ENCODE measurements at regions not wholly inside any gene's neighbourhood (a gene's known extent, or its start where the extent isn't known, plus 50 kb on each side); places are given as distances from the start of the nearest gene placed in this dataset.

GRCh38 chr14:82422230-82422629, 888.6 kb upstream of the SEL1L start:
- peaks cover 10% of the 10 kb centered on the region in 2 donors for H3K9me3 Mint-ChIP-seq
- no peaks in the 10 kb centered on the region for H3K27me3 Mint-ChIP-seq
- ATAC-seq (replicated peaks) (no peak), DNase-seq (no peak)
- no peak overlapping the region for H3K27ac Mint-ChIP-seq
- no peaks in the 10 kb centered on the region for H3K4me1 Mint-ChIP-seq
- no peaks in the 10 kb centered on the region for H3K36me3 Mint-ChIP-seq
- H3K4me3 Mint-ChIP-seq, result no peak overlapping the region

DNA sequence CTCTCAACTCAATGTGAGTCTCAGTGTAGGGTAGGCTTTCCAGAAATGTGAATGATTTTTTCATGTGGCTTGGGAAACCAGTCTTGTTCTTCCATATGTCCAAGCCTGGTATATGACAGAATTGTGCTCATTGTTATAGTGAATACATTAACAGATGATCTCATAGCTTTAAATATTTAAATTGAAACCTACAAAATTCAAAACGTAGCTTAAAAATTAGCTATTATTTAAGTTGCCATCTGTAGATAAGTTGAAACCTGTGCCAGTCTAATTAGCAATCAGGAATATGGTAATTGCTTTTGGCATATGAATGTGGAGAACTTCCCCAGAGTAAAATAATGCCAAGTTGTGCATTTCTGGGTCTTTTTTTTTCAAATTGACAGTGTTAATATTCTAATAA, 891.6 kb upstream of the SEL1L start:
- H3K9me3 Mint-ChIP-seq, result peaks cover 4 to 8% of the 10 kb centered on the region in 2 donors
- no peak overlapping the region for H3K4me3 Mint-ChIP-seq
- H3K27me3 Mint-ChIP-seq, result no peaks in the 10 kb centered on the region
- no peak for DNase-seq
- H3K36me3 Mint-ChIP-seq, result no peaks in the 10 kb centered on the region
- ATAC-seq (replicated peaks), result no peak
- H3K27ac Mint-ChIP-seq, result no peak overlapping the region
- H3K4me1 Mint-ChIP-seq, result no peaks in the 10 kb centered on the region

DNA sequence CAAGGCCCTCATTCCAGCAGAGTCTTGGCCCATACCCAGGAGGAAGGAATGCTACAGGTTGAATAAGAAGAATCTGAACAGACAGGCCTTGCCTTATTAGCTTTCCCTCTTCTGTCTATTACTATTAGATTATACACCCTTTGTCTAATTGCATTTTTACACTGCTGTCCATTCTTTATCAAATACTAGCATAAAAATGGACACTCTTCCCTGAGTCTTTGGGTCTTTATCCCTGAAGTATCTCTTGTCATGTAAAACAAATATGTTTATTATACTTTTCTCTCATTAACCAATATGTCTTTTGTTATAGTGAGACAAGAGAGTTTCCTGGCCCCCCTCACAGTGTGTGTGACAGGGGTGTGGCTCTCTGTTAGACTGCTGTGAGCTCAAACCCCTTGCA, 897.4 kb upstream of the SEL1L start:
- H3K4me1 Mint-ChIP-seq, result no peaks in the 10 kb centered on the region
- H3K27ac Mint-ChIP-seq, result no peak overlapping the region
- H3K36me3 Mint-ChIP-seq, result no peaks in the 10 kb centered on the region
- no peak overlapping the region for H3K4me3 Mint-ChIP-seq
- ATAC-seq (replicated peaks) (no peak), DNase-seq (no peak)
- H3K27me3 Mint-ChIP-seq, result no peaks in the 10 kb centered on the region
- peaks cover 4 to 9% of the 10 kb centered on the region in 2 donors for H3K9me3 Mint-ChIP-seq

GRCh38 chr14:82432301-82433105, 898.9 kb upstream of the SEL1L start:
- Mint-ChIP-seq H3K27me3 (no peaks in the 10 kb centered on the region), H3K4me3 (no peak overlapping the region), H3K27ac (no peak overlapping the region), H3K36me3 (no peaks in the 10 kb centered on the region), H3K4me1 (no peaks in the 10 kb centered on the region), H3K9me3 (peaks cover 4 to 7% of the 10 kb centered on the region in 2 donors)
- ATAC-seq (replicated peaks), result no peak
- no peak for DNase-seq

DNA sequence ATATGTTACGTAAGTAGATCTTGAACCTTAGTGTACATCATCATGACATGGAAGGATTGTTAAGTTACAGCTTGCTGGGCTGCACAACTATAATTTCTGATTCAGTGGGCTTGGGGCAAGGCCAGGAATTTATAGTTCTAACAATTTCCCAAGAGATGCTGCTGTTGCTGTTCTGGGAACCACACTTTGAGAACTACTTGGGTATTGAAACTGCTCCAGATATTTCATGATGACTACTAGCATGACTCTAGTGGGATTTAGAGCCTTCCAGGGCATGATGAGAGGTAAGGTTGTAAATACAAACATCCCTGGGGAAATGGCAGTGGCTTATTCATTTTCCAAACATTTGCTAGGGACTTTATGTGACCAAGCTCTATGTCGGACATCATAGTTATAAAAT, 904.8 kb upstream of the SEL1L start:
- no peaks in the 10 kb centered on the region for H3K4me1 Mint-ChIP-seq
- H3K27ac Mint-ChIP-seq, result no peak overlapping the region
- no peaks in the 10 kb centered on the region for H3K36me3 Mint-ChIP-seq
- DNase-seq (no peak), ATAC-seq (replicated peaks) (no peak)
- H3K9me3 Mint-ChIP-seq, result peaks cover 0 to 3% of the 10 kb centered on the region in 2 donors
- no peak overlapping the region for H3K4me3 Mint-ChIP-seq
- no peaks in the 10 kb centered on the region for H3K27me3 Mint-ChIP-seq

DNA sequence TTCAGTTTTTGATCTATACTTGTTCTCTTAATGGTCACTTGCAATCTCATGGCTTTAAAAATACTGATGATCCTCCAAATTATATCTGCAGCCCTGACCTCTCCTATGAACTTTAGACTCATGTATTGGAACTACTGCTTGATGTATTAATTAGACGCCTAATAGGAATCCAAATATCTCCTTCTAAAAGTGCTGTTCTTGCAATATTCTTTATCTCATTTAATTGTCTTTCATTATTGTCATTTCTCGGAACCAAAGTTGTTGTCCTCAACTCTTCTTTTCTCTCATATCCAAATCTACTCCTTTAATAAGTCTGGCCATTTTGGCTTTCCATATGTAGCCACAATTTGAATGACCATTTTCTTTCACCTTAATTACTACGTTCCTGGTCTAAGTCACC, 907.6 kb upstream of the SEL1L start:
- ATAC-seq (replicated peaks) (no peak), DNase-seq (no peak)
- H3K36me3 Mint-ChIP-seq, result no peaks in the 10 kb centered on the region
- peaks cover 0 to 3% of the 10 kb centered on the region in 2 donors for H3K9me3 Mint-ChIP-seq
- no peaks in the 10 kb centered on the region for H3K4me1 Mint-ChIP-seq
- H3K27me3 Mint-ChIP-seq, result no peaks in the 10 kb centered on the region
- no peak overlapping the region for H3K27ac Mint-ChIP-seq
- no peak overlapping the region for H3K4me3 Mint-ChIP-seq

DNA sequence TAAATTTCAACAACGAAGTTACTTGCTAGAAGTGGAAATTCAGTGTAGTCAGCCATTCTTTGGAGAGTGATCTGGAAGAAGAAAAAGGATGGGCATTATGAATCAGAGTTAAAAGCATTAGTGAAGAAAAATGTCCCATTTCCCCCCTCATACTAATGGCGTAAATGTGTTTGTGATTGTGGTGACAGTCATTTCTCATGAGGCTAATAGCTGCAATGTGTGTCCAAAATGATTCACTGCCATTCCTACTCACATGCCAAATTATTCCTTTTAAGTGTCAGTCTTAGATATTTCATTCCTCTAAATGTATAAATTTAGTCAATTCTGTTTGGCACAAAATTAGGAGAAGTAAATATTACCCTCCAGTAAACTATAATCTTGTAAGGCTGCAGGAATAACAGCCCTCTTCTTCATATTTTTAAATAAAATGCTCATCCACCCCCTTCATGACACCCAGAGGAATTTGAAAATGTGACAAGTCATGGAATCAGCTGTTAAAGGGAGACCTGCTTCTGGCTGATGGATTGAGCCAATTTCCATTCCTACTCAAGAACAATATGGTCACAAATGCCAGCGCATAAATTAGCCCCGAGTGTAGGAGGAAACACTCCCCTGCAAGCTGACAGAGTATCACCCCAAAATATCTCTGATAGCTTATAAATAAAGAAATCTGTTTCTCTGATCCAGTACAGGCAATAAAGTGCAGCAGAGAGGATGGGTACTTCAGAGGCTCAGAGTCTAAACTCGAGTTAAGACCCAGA, 912.3 kb upstream of the SEL1L start:
- Mint-ChIP-seq H3K27me3 (no peaks in the 10 kb centered on the region), H3K4me3 (no peak overlapping the region), H3K9me3 (peaks cover 0 to 3% of the 10 kb centered on the region in 2 donors), H3K4me1 (no peaks in the 10 kb centered on the region), H3K27ac (no peak overlapping the region), H3K36me3 (no peaks in the 10 kb centered on the region)
- no peak for ATAC-seq (replicated peaks)
- no peak for DNase-seq

DNA sequence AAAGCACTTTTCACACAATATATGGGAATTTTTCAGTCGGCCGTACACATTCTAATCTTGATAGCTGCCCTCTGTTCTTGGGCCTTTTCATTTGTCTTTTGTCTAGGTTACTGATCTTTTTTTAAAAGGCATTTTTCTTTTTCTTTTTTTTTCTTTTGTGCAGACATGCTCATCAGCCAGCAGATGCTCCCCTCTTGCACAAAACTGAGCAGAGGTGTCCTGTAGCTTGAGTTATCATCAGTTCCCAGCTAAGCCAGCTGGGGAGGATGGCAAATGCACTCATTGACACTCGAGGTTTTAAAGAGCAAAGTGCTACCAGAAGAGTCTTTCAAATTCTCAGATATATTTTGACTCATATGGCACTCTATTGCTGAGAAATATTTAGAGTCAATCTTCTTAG, 913.9 kb upstream of the SEL1L start:
- H3K4me3 Mint-ChIP-seq, result no peak overlapping the region
- no peaks in the 10 kb centered on the region for H3K27me3 Mint-ChIP-seq
- no peak overlapping the region for H3K27ac Mint-ChIP-seq
- H3K4me1 Mint-ChIP-seq, result no peaks in the 10 kb centered on the region
- H3K36me3 Mint-ChIP-seq, result no peaks in the 10 kb centered on the region
- H3K9me3 Mint-ChIP-seq, result peaks cover 0 to 2% of the 10 kb centered on the region in 2 donors
- ATAC-seq (replicated peaks) (no peak), DNase-seq (no peak)

DNA sequence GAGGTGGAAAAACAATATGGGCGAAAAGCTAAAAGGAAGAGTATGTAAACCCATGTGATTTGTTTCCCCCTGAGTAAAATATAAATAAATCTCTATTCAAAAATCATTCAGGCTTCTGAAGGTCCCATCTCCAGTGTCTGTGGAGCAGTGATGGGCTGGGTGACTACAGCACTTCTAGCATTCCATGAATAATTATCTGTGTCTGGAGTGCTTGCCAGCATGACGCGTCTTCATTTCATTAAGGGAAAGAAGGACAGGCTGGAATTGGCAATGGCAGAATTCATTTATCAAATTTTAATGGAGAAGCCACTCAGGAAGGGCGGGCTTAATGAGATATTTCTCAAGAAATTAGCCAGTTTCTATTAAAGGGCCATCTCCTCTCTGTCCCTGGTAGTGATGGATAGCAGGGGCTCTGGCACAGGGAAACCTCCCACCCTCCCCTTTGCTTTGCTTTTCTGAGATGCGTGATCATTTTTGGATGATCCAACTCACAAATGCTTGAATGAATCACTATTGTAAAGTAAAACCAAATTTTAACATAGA, 916.3 kb upstream of the SEL1L start:
- H3K4me3 Mint-ChIP-seq, result no peak overlapping the region
- H3K27me3 Mint-ChIP-seq, result no peaks in the 10 kb centered on the region
- DNase-seq (no peak), ATAC-seq (replicated peaks) (no peak)
- H3K27ac Mint-ChIP-seq, result no peak overlapping the region
- no peaks in the 10 kb centered on the region for H3K4me1 Mint-ChIP-seq
- peaks cover 2 to 4% of the 10 kb centered on the region in 2 donors for H3K9me3 Mint-ChIP-seq
- H3K36me3 Mint-ChIP-seq, result no peaks in the 10 kb centered on the region

- Mint-ChIP-seq H3K27me3 (no peaks in the 10 kb centered on the region), H3K27ac (no peak overlapping the region), H3K9me3 (peaks cover 2 to 4% of the 10 kb centered on the region in 2 donors), H3K36me3 (no peaks in the 10 kb centered on the region), H3K4me3 (no peak overlapping the region), H3K4me1 (no peaks in the 10 kb centered on the region)
- no peak for ATAC-seq (replicated peaks)
- no peak for DNase-seq
Observed at GRCh38 chr14:82451675-82452074, 918.0 kb upstream of the SEL1L start.

DNA sequence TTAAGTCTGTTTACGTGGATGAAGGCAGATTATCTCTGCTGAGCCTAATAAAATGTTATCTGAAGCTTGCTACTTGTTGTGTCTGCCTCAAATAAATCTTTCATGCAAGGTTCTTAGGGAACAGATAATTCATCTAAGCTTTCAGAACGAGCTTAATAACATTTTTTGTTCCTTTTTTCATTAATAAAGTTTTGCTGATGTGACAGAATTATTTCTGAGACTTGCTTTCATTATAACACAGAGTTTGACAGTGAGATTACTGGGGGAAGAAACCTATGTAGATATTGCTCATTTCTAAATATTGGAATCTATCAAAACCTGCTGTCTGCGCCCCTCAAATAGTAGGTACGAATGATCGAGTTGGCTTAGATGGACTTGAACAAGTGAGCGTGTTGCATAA, 948.7 kb upstream of the SEL1L start:
- peaks cover 2 to 4% of the 10 kb centered on the region in 2 donors for H3K9me3 Mint-ChIP-seq
- no peaks in the 10 kb centered on the region for H3K4me1 Mint-ChIP-seq
- DNase-seq (no peak), ATAC-seq (replicated peaks) (no peak)
- no peak overlapping the region for H3K4me3 Mint-ChIP-seq
- no peak overlapping the region for H3K27ac Mint-ChIP-seq
- no peaks in the 10 kb centered on the region for H3K27me3 Mint-ChIP-seq
- no peaks in the 10 kb centered on the region for H3K36me3 Mint-ChIP-seq

GRCh38 chr14:82488473-82488872, 954.8 kb upstream of the SEL1L start:
- H3K4me3 Mint-ChIP-seq, result no peak overlapping the region

GRCh38 chr14:82490397-82490796, 956.7 kb upstream of the SEL1L start:
- Mint-ChIP-seq H3K4me1 (no peaks in the 10 kb centered on the region), H3K27me3 (no peaks in the 10 kb centered on the region), H3K9me3 (peaks cover 0 to 3% of the 10 kb centered on the region in 2 donors), H3K27ac (no peak overlapping the region), H3K36me3 (no peaks in the 10 kb centered on the region), H3K4me3 (no peak overlapping the region)
- ATAC-seq (replicated peaks), result no peak
- no peak for DNase-seq

More at GRCh38 chr14:82488473-82488872, 954.8 kb upstream of the SEL1L start:
- Mint-ChIP-seq H3K36me3 (no peaks in the 10 kb centered on the region), H3K4me1 (no peaks in the 10 kb centered on the region), H3K27me3 (no peaks in the 10 kb centered on the region), H3K9me3 (peaks cover 0 to 3% of the 10 kb centered on the region in 2 donors), H3K27ac (no peak overlapping the region)
- ATAC-seq (replicated peaks), result no peak
- DNase-seq, result no peak

DNA sequence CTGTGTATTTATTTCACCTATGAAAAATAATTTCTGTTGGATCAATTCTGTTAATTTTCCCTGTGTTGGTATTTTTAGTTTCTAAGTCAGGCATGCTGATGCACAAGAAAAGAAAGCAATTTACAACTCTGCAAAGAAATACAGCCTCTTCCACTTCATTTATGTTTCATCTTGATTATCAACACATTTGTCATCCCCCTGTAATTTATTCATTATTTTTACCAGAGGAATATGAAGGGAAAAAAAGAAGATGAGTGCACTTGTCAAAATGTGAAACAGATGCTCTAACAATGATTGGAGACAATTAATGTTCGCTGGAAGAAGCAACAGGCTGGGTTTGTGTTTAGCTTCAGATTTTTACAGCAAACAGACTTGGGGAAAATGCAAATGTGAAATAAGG, 958.5 kb upstream of the SEL1L start:
- H3K4me3 Mint-ChIP-seq, result no peak overlapping the region
- DNase-seq, result no peak
- no peak for ATAC-seq (replicated peaks)
- H3K36me3 Mint-ChIP-seq, result no peaks in the 10 kb centered on the region
- peaks cover 0 to 3% of the 10 kb centered on the region in 2 donors for H3K9me3 Mint-ChIP-seq
- no peak overlapping the region for H3K27ac Mint-ChIP-seq
- no peaks in the 10 kb centered on the region for H3K4me1 Mint-ChIP-seq
- H3K27me3 Mint-ChIP-seq, result no peaks in the 10 kb centered on the region

GRCh38 chr14:82500222-82500621, 966.6 kb upstream of the SEL1L start:
- Mint-ChIP-seq H3K27me3 (no peaks in the 10 kb centered on the region), H3K4me3 (no peak overlapping the region), H3K9me3 (peaks cover 0 to 5% of the 10 kb centered on the region in 2 donors), H3K4me1 (no peaks in the 10 kb centered on the region), H3K27ac (no peak overlapping the region), H3K36me3 (no peaks in the 10 kb centered on the region)
- no peak for DNase-seq
- no peak for ATAC-seq (replicated peaks)

All from stimulated activated naive B cell treated with anti-CD40 and anti-IgM and Interleukin-4, amounts not matched to agents 10 μg/mL and 1 μg/mL and 100 μg/mL, for 72 hours (primary cell).